Body of pancreas (tissue), 4 donors: ENCODE measurements at regions not wholly inside any gene's neighbourhood (a gene's known extent, or its start where the extent isn't known, plus 50 kb on each side); places are given as distances from the start of the nearest gene placed in this dataset.

Experiments
- ATAC-seq: fragments of 150-250 bp; one replicate; pipeline ENCODE4 v1.9.1; 2016
- DNase-seq, 4 donors: peaks; one replicate each; pipeline ENCODE4 v3.0.0-alpha.2; 2019
- H3K27ac ChIP-seq, 4 donors: fragments of 200-600 bp; sonication (generic); 1 replicate in 3 of 4; 2 replicates in 1 of 4; pipeline versions ENCODE4 v1.5.1 to v1.6.1; 2016 to 2019; ENCODE audit warnings: mild to moderate bottlenecking in 1 of 4, mixed read lengths in 1 of 4, moderate library complexity in 1 of 4
- H3K27me3 ChIP-seq, 2 donors: fragments of 200-600 bp; sonication (generic); one replicate each; pipeline ENCODE4 v1.6.0; 2016; ENCODE audit warnings: mild to moderate bottlenecking in 1 of 2
- H3K36me3 ChIP-seq, 2 donors: fragments of 200-600 bp; sonication (generic); replicated peaks in 1 of 2; 2 replicates each; pipeline ENCODE4 v1.5.1; 2016; ENCODE audit warnings: low read depth in 2 of 2; ENCODE audit not compliant: insufficient read depth in 1 of 2
- H3K4me1 ChIP-seq: fragments of 200-600 bp; sonication (generic); one replicate; pipeline ENCODE4 v1.6.0; 2016
- H3K4me3 ChIP-seq, 2 donors: fragments of 200-600 bp; sonication (generic); 1 replicate in 1 of 2; 2 replicates in 1 of 2; pipeline ENCODE4 v1.5.1; 2016 to 2019
- H3K9me3 ChIP-seq, 3 donors: fragments of 200-600 bp; sonication (generic); 1 replicate in 2 of 3; 2 replicates in 1 of 3; pipeline ENCODE4 v1.5.1; 2016
- CTCF ChIP-seq, 7 experiments: fragments of 450-650 bp in 4 of 7; fragments of 200-600 bp in 3 of 7; sonication (generic) in 3 of 7; IDR thresholded peaks; one replicate each; pipeline ENCODE4 v1.5.1; 2016 to 2019; ENCODE audit warnings: antibody characterized with exemption in 7 of 7
- POLR2A ChIP-seq, 3 donors: fragments of 450-650 bp; IDR thresholded peaks; one replicate each; pipeline ENCODE4 v1.6.1; 2016; ENCODE audit warnings: antibody characterized with exemption in 3 of 3, mild to moderate bottlenecking in 2 of 3
- WGBS, 2 donors: methylation state at CpG; one replicate each; pipeline ENCODE4 v1.1.5; 2017; 5-methylcytosine and 5-hydroxymethylcytosine counted together
- intact Hi-C: fragments of 100-400 bp; cut with DNase I; formaldehyde crosslinking; loops from one replicate; pipeline ENCODE4 v1.15.1; 2023

GRCh38 chr5:7983433-7983832, 114.5 kb downstream of the MTRR start:
- intact Hi-C loops: no loop called here
- no peak for DNase-seq
- no peak for ATAC-seq

GRCh38 chr5:7991125-7991821, 122.3 kb downstream of the MTRR start:
- Histone ChIP-seq H3K4me1 (no peaks in the 10 kb centered on the region), H3K9me3 (no peaks in the 10 kb centered on the region), H3K27me3 (no peaks in the 10 kb centered on the region), H3K4me3 (no peak overlapping the region), H3K27ac (no peak overlapping the region), H3K36me3 (no peaks in the 10 kb centered on the region)
- WGBS, 2 donors: 52 to 57% methylated on average over 7 of the region's 7 CpGs
- DNase-seq: no peak
- intact Hi-C loops: no loop called here
- no peak for TF ChIP-seq CTCF (IDR thresholded peaks at IDR 0.05)
- TF ChIP-seq POLR2A (IDR thresholded peaks at IDR 0.05): no peak
- ATAC-seq: no peak

More at GRCh38 chr5:7983433-7983832, 114.5 kb downstream of the MTRR start:
- Histone ChIP-seq H3K4me3 (no peak overlapping the region), H3K36me3 (no peaks in the 10 kb centered on the region), H3K9me3 (no peaks in the 10 kb centered on the region), H3K27ac (no peak overlapping the region), H3K4me1 (no peaks in the 10 kb centered on the region), H3K27me3 (no peaks in the 10 kb centered on the region)
- WGBS, 2 donors: 80 to 85% methylated on average over 17 to 18 of the region's 18 CpGs
- no peak for TF ChIP-seq POLR2A (IDR thresholded peaks at IDR 0.05)
- no peak for TF ChIP-seq CTCF (IDR thresholded peaks at IDR 0.05)

- H3K4me3 ChIP-seq: no peak overlapping the region
- 70 to 79% methylated on average over 9 of the region's 9 CpGs for WGBS, 2 donors
- TF ChIP-seq POLR2A (IDR thresholded peaks at IDR 0.05) (no peak), CTCF (IDR thresholded peaks at IDR 0.05) (no peak)
- no peak for ATAC-seq
- no peaks in the 10 kb centered on the region for H3K9me3 ChIP-seq
- no peaks in the 10 kb centered on the region for H3K4me1 ChIP-seq
- no peaks in the 10 kb centered on the region for H3K27me3 ChIP-seq
- no peaks in the 10 kb centered on the region for H3K36me3 ChIP-seq
- no peak overlapping the region for H3K27ac ChIP-seq
- intact Hi-C loops: no loop called here
- DNase-seq: no peak
Measured at GRCh38 chr5:7995688-7996294, 126.8 kb downstream of the MTRR start.

- no peaks in the 10 kb centered on the region for H3K27me3 ChIP-seq
- DNase-seq (no peak), ATAC-seq (no peak)
- no peaks in the 10 kb centered on the region for H3K36me3 ChIP-seq
- intact Hi-C loops: no loop called here
- WGBS, 2 donors: 90 to 96% methylated on average over 4 of the region's 4 CpGs
- no peaks in the 10 kb centered on the region for H3K9me3 ChIP-seq
- H3K4me1 ChIP-seq: no peaks in the 10 kb centered on the region
- no peak overlapping the region for H3K4me3 ChIP-seq
- no peak overlapping the region for H3K27ac ChIP-seq
- TF ChIP-seq CTCF (IDR thresholded peaks at IDR 0.05) (no peak), POLR2A (IDR thresholded peaks at IDR 0.05) (no peak)
Measured at GRCh38 chr5:8005416-8005815, 136.5 kb downstream of the MTRR start.
